Ovary (tissue), 3 donors: ENCODE measurements at regions not wholly inside any gene's neighbourhood (a gene's known extent, or its start where the extent isn't known, plus 50 kb on each side); places are given as distances from the start of the nearest gene placed in this dataset.

Source experiments
- POLR2A ChIP-seq: fragments of 450-650 bp; IDR thresholded peaks from one replicate; pipeline ENCODE4 v1.6.1; 2017; ENCODE audit warnings: antibody characterized with exemption, mild to moderate bottlenecking, moderate library complexity
- TF ChIP-seq, protein P1 (sequence below), 3 donors: fragments of 450-650 bp in 2 of 3; fragments of 200-600 bp in 1 of 3; IDR thresholded peaks; one replicate each; pipeline versions ENCODE4 v1.5.1 to v1.8.0; 2016 to 2022; ENCODE audit warnings: antibody characterized with exemption in 3 of 3, mild to moderate bottlenecking in 1 of 3
- donor health status: DM: no; HTN: no; CAD: no.

- TF ChIP-seq, protein P1, sequence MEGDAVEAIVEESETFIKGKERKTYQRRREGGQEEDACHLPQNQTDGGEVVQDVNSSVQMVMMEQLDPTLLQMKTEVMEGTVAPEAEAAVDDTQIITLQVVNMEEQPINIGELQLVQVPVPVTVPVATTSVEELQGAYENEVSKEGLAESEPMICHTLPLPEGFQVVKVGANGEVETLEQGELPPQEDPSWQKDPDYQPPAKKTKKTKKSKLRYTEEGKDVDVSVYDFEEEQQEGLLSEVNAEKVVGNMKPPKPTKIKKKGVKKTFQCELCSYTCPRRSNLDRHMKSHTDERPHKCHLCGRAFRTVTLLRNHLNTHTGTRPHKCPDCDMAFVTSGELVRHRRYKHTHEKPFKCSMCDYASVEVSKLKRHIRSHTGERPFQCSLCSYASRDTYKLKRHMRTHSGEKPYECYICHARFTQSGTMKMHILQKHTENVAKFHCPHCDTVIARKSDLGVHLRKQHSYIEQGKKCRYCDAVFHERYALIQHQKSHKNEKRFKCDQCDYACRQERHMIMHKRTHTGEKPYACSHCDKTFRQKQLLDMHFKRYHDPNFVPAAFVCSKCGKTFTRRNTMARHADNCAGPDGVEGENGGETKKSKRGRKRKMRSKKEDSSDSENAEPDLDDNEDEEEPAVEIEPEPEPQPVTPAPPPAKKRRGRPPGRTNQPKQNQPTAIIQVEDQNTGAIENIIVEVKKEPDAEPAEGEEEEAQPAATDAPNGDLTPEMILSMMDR (IDR thresholded peaks at IDR 0.05), result no peak
- TF ChIP-seq POLR2A, result no peak
These were observed 240.0 kb upstream of the SERP2 start for GRCh38 chr13:44133626-44134025.
